ENCODE measurements at regions not wholly inside any gene's neighbourhood (a gene's known extent, or its start where the extent isn't known, plus 50 kb on each side); places are given as distances from the start of the nearest gene placed in this dataset.
"Not testable (repeated sequence)": the region's sequence is repeated elsewhere in the genome, so short reads cannot be mapped to it uniquely, and the experiment has no call there.

GRCh38 chr5:105054406-105054805 lies 1491.8 kb upstream of the NUDT12 start:
- intact Hi-C loops (cut with DNase I): no loop called here
- FAIRE-seq (no peak), DNase-seq (peak in 1 of 5 donors; percentile 17)
- Histone ChIP-seq H3K9ac (ENCODE audit: low read length in 3 of 3) (no peak overlapping the region), H3K36me3 (ENCODE audit: control insufficient read depth in 2 of 3, insufficient read depth in 3 of 3, low read length in 3 of 3) (no peaks in the 10 kb centered on the region), H3K27me3 (ENCODE audit: control insufficient read depth, insufficient read depth, low read length) (no peaks in the 10 kb centered on the region), H3K27ac (ENCODE audit: low read depth in 2 of 2, low read length in 2 of 2) (no peak overlapping the region), H3K4me1 (ENCODE audit: control insufficient read depth in 2 of 3, insufficient read depth in 2 of 3, low read depth in 1 of 3, low read length in 3 of 3) (no peaks in the 10 kb centered on the region), H3K4me3 (ENCODE audit: low read length in 3 of 3) (no peak overlapping the region), H3K9me3 (ENCODE audit: control insufficient read depth in 2 of 3, insufficient read depth in 1 of 3, low read length in 3 of 3) (peaks cover 0 to 1% (median 0%) of the 10 kb centered on the region in 3 donors)
- no peak for TF ChIP-seq CTCF (IDR thresholded peaks at IDR 0.05; ENCODE audit: borderline replicate concordance, extremely low read depth, insufficient read depth)

- no peak overlapping the region for H3K27ac ChIP-seq (ENCODE audit: low read depth in 2 of 2, low read length in 2 of 2)
- no peak for DNase-seq
- no peaks in the 10 kb centered on the region for H3K27me3 ChIP-seq (ENCODE audit: control insufficient read depth, insufficient read depth, low read length)
- TF ChIP-seq CTCF (IDR thresholded peaks at IDR 0.05; ENCODE audit: borderline replicate concordance, extremely low read depth, insufficient read depth): no peak
- no peaks in the 10 kb centered on the region for H3K36me3 ChIP-seq (ENCODE audit: control insufficient read depth in 2 of 3, insufficient read depth in 3 of 3, low read length in 3 of 3)
- no peaks in the 10 kb centered on the region for H3K9me3 ChIP-seq (ENCODE audit: control insufficient read depth in 2 of 3, insufficient read depth in 1 of 3, low read length in 3 of 3)
- intact Hi-C loops (cut with DNase I): no loop called here
- H3K4me3 ChIP-seq (ENCODE audit: low read length in 3 of 3): no peak overlapping the region
- no peak overlapping the region for H3K9ac ChIP-seq (ENCODE audit: low read length in 3 of 3)
- no peak for FAIRE-seq
- no peaks in the 10 kb centered on the region for H3K4me1 ChIP-seq (ENCODE audit: control insufficient read depth in 2 of 3, insufficient read depth in 2 of 3, low read depth in 1 of 3, low read length in 3 of 3)
Measured at GRCh38 chr5:105042623-105043022, 1480.0 kb upstream of the NUDT12 start.

GRCh38 chr5:105036814-105037213 lies 1474.2 kb upstream of the NUDT12 start:
- H3K4me3 ChIP-seq (ENCODE audit: low read length in 3 of 3); H3K36me3 ChIP-seq (ENCODE audit: control insufficient read depth in 2 of 3, insufficient read depth in 3 of 3, low read length in 3 of 3); intact Hi-C loops (cut with DNase I); FAIRE-seq; H3K27me3 ChIP-seq (ENCODE audit: control insufficient read depth, insufficient read depth, low read length); DNase-seq; H3K9ac ChIP-seq (ENCODE audit: low read length in 3 of 3); H3K9me3 ChIP-seq (ENCODE audit: control insufficient read depth in 2 of 3, insufficient read depth in 1 of 3, low read length in 3 of 3); H3K27ac ChIP-seq (ENCODE audit: low read depth in 2 of 2, low read length in 2 of 2); H3K4me1 ChIP-seq (ENCODE audit: control insufficient read depth in 2 of 3, insufficient read depth in 2 of 3, low read depth in 1 of 3, low read length in 3 of 3): not testable (repeated sequence)

- no peak for FAIRE-seq
- TF ChIP-seq CTCF (IDR thresholded peaks at IDR 0.05; ENCODE audit: borderline replicate concordance, extremely low read depth, insufficient read depth): no peak
- Histone ChIP-seq H3K27me3 (ENCODE audit: control insufficient read depth, insufficient read depth, low read length) (no peaks in the 10 kb centered on the region), H3K4me1 (ENCODE audit: control insufficient read depth in 2 of 3, insufficient read depth in 2 of 3, low read depth in 1 of 3, low read length in 3 of 3) (no peaks in the 10 kb centered on the region), H3K9me3 (ENCODE audit: control insufficient read depth in 2 of 3, insufficient read depth in 1 of 3, low read length in 3 of 3) (peaks cover 0 to 3% (median 0%) of the 10 kb centered on the region in 3 donors), H3K36me3 (ENCODE audit: control insufficient read depth in 2 of 3, insufficient read depth in 3 of 3, low read length in 3 of 3) (no peaks in the 10 kb centered on the region), H3K9ac (ENCODE audit: low read length in 3 of 3) (no peak overlapping the region), H3K27ac (ENCODE audit: low read depth in 2 of 2, low read length in 2 of 2) (no peak overlapping the region), H3K4me3 (ENCODE audit: low read length in 3 of 3) (no peak overlapping the region)
- no peak for DNase-seq
- intact Hi-C loops (cut with DNase I): no loop called here
Measured at GRCh38 chr5:105034401-105034763, 1471.8 kb upstream of the NUDT12 start.
